CD14-positive monocyte (primary cell): ENCODE measurements at regions not wholly inside any gene's neighbourhood (a gene's known extent, or its start where the extent isn't known, plus 50 kb on each side); places are given as distances from the start of the nearest gene placed in this dataset.
"Not testable (repeated sequence)": the region's sequence is repeated elsewhere in the genome, so short reads cannot be mapped to it uniquely, and the experiment has no call there.

Experiments
- DNase-seq, 3 donors: peaks; one replicate each; pipeline ENCODE4 v3.0.0-alpha.2; 2011 to 2022
- H2AFZ ChIP-seq: 2 replicates; pipeline ENCODE4 v1.6.0; 2012; ENCODE audit warnings: mild to moderate bottlenecking, low read depth, low read length, inconsistent platforms; ENCODE audit not compliant: insufficient read depth, poor library complexity, severe bottlenecking
- H3K27ac ChIP-seq, 2 donors: 1 replicate in 1 of 2; 2 replicates in 1 of 2; pipeline ENCODE4 v1.5.1; 2012 to 2013; ENCODE audit warnings: low read length in 2 of 2, control low read depth in 1 of 2, inconsistent platforms in 1 of 2, low read depth in 1 of 2, mild to moderate bottlenecking in 1 of 2
- H3K27me3 ChIP-seq, 2 donors: one replicate each; pipeline versions ENCODE4 v1.6.0 to v1.6.1; 2011 to 2013; ENCODE audit warnings: low read length in 2 of 2; ENCODE audit not compliant: control insufficient read depth in 2 of 2, insufficient read depth in 2 of 2
- H3K36me3 ChIP-seq, 2 donors: replicated peaks in 1 of 2; 1 replicate in 1 of 2; 2 replicates in 1 of 2; pipeline versions ENCODE4 v1.5.1 to v1.6.1; 2012 to 2013; ENCODE audit warnings: low read length in 2 of 2, control low read depth in 1 of 2, inconsistent platforms in 1 of 2, mild to moderate bottlenecking in 1 of 2; ENCODE audit not compliant: insufficient read depth in 2 of 2, control insufficient read depth in 1 of 2
- H3K4me1 ChIP-seq, 2 donors: 1 replicate in 1 of 2; 2 replicates in 1 of 2; pipeline versions ENCODE4 v1.5.1 to v1.6.1; 2012 to 2013; ENCODE audit warnings: low read length in 2 of 2, control low read depth in 1 of 2, inconsistent platforms in 1 of 2, mild to moderate bottlenecking in 1 of 2, moderate library complexity in 1 of 2; ENCODE audit not compliant: insufficient read depth in 2 of 2, control insufficient read depth in 1 of 2
- H3K4me2 ChIP-seq: replicated peaks from 2 replicates; pipeline ENCODE3; 2012; ENCODE audit warnings: low read length, moderate library complexity, mild to moderate bottlenecking; ENCODE audit not compliant: poor library complexity, severe bottlenecking; ENCODE audit errors: extremely low read depth
- H3K4me3 ChIP-seq, 3 experiments: fragments of 200-600 bp in 1 of 3; sonication (generic) in 1 of 3; replicated peaks in 1 of 3; 1 replicate in 2 of 3; 2 replicates in 1 of 3; pipeline ENCODE4 v1.5.1; 2011 to 2013; ENCODE audit warnings: low read length in 3 of 3, mild to moderate bottlenecking in 3 of 3, control low read depth in 2 of 3, low read depth in 2 of 3, inconsistent platforms in 1 of 3, moderate library complexity in 1 of 3
- H3K79me2 ChIP-seq: 2 replicates; pipeline ENCODE4 v1.6.0; 2012; ENCODE audit warnings: mild to moderate bottlenecking, control low read depth, inconsistent platforms, low read length, moderate library complexity; ENCODE audit not compliant: insufficient read depth
- H3K9ac ChIP-seq: 2 replicates; pipeline ENCODE4 v1.6.0; 2017; ENCODE audit warnings: low read length, mild to moderate bottlenecking; ENCODE audit not compliant: insufficient read depth, poor library complexity, severe bottlenecking
- H3K9me3 ChIP-seq, 2 donors: replicated peaks in 1 of 2; 1 replicate in 1 of 2; 2 replicates in 1 of 2; pipeline versions ENCODE4 v1.5.1 to v1.6.1; 2012 to 2013; ENCODE audit warnings: low read length in 2 of 2, control low read depth in 1 of 2; ENCODE audit not compliant: control insufficient read depth in 1 of 2, insufficient read depth in 1 of 2
- H4K20me1 ChIP-seq: 2 replicates; pipeline ENCODE4 v1.6.0; 2012; ENCODE audit warnings: mild to moderate bottlenecking, low read length, control low read depth, moderate library complexity; ENCODE audit not compliant: insufficient read depth
- H3K27ac Mint-ChIP-seq, 7 donors: one replicate each; pipeline ENCODE4 v1.8.0; 2020; ENCODE audit warnings: mild to moderate bottlenecking in 7 of 7, mixed read lengths in 7 of 7, moderate library complexity in 6 of 7, inconsistent platforms in 2 of 7
- H3K27me3 Mint-ChIP-seq, 3 donors: one replicate each; pipeline ENCODE4 v1.8.0; 2021 to 2022; ENCODE audit warnings: low read depth in 3 of 3, mild to moderate bottlenecking in 3 of 3, mixed read lengths in 3 of 3, moderate library complexity in 3 of 3, inconsistent platforms in 1 of 3
- H3K36me3 Mint-ChIP-seq, 2 donors: one replicate each; pipeline ENCODE4 v1.8.0; 2020; ENCODE audit warnings: mixed read lengths in 2 of 2, inconsistent platforms in 1 of 2, mild to moderate bottlenecking in 1 of 2
- H3K4me1 Mint-ChIP-seq: one replicate; pipeline ENCODE4 v1.8.0; 2020; ENCODE audit warnings: mild to moderate bottlenecking, mixed read lengths
- H3K4me3 Mint-ChIP-seq, 2 donors: one replicate each; pipeline ENCODE4 v1.8.0; 2020; ENCODE audit warnings: mild to moderate bottlenecking in 2 of 2, mixed read lengths in 2 of 2, moderate library complexity in 1 of 2
- H3K9me3 Mint-ChIP-seq, 7 donors: one replicate each; pipeline ENCODE4 v1.8.0; 2020 to 2022; ENCODE audit warnings: mixed read lengths in 7 of 7, mild to moderate bottlenecking in 6 of 7, moderate library complexity in 6 of 7, inconsistent platforms in 2 of 7
- WGBS: methylation state at CpG from one replicate; pipeline ENCODE4 v1.1.5; 2013; ENCODE audit warnings: missing lambda C conversion rate; ENCODE audit not compliant: insufficient coverage; 5-methylcytosine and 5-hydroxymethylcytosine counted together
- intact Hi-C, 2 donors: fragments of 100-400 bp; cut with micrococcal nuclease; formaldehyde crosslinking; loops; one replicate each; pipeline versions ENCODE4 v1.15.0 to v1.15.1; 2023
- TF ChIP-seq, protein P1 (sequence below): fragments of 200-600 bp; IDR thresholded peaks from one replicate; pipeline ENCODE4 v1.8.0; 2022; ENCODE audit warnings: antibody characterized with exemption, mild to moderate bottlenecking

DNA sequence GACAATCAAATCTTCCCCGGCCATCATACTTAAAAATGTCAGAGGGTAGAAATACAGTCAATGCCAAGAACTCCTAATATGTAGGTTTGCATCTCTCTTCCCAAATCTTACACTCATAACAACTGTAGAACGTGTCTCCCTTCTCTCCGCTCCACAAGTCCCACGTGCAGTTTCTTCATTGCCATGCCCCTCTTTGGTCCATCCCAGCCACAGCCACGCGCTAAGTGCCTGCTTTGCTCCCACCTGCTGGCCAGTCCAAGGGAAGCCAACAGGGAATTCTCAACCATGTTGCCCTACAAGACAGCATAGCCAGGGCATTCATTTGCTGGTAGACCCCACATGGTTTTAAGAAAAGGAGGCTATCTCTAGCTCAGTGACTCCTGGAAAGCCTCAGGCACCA, 420.6 kb upstream of the ISX start:
- DNase-seq: no peak
- 56% methylated on average over 5 of the region's 6 CpGs for WGBS
- no peak overlapping the region for H2AFZ ChIP-seq
- H3K36me3 ChIP-seq: no peaks in the 10 kb centered on the region
- H3K4me2 ChIP-seq: no peak overlapping the region
- TF ChIP-seq, protein P1, sequence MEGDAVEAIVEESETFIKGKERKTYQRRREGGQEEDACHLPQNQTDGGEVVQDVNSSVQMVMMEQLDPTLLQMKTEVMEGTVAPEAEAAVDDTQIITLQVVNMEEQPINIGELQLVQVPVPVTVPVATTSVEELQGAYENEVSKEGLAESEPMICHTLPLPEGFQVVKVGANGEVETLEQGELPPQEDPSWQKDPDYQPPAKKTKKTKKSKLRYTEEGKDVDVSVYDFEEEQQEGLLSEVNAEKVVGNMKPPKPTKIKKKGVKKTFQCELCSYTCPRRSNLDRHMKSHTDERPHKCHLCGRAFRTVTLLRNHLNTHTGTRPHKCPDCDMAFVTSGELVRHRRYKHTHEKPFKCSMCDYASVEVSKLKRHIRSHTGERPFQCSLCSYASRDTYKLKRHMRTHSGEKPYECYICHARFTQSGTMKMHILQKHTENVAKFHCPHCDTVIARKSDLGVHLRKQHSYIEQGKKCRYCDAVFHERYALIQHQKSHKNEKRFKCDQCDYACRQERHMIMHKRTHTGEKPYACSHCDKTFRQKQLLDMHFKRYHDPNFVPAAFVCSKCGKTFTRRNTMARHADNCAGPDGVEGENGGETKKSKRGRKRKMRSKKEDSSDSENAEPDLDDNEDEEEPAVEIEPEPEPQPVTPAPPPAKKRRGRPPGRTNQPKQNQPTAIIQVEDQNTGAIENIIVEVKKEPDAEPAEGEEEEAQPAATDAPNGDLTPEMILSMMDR: no peak
- no peaks in the 10 kb centered on the region for H3K27me3 ChIP-seq
- no peak overlapping the region for H3K27ac ChIP-seq
- no peaks in the 10 kb centered on the region for H3K4me1 ChIP-seq
- peaks cover 0 to 7% (median 1%) of the 10 kb centered on the region in 7 donors for H3K9me3 Mint-ChIP-seq
- no peaks in the 10 kb centered on the region for H3K9me3 ChIP-seq
- H3K36me3 Mint-ChIP-seq: no peaks in the 10 kb centered on the region
- no peak overlapping the region for H3K4me3 ChIP-seq
- no peak overlapping the region for H3K4me3 Mint-ChIP-seq
- no peak overlapping the region for H3K9ac ChIP-seq
- H3K27ac Mint-ChIP-seq: no peak overlapping the region
- H3K27me3 Mint-ChIP-seq: peaks cover 0 to 2% (median 0%) of the 10 kb centered on the region in 3 donors
- H3K4me1 Mint-ChIP-seq: no peaks in the 10 kb centered on the region
- intact Hi-C loops: no loop called here
- H3K79me2 ChIP-seq: no peaks in the 10 kb centered on the region
- H4K20me1 ChIP-seq: no peaks in the 10 kb centered on the region

DNA sequence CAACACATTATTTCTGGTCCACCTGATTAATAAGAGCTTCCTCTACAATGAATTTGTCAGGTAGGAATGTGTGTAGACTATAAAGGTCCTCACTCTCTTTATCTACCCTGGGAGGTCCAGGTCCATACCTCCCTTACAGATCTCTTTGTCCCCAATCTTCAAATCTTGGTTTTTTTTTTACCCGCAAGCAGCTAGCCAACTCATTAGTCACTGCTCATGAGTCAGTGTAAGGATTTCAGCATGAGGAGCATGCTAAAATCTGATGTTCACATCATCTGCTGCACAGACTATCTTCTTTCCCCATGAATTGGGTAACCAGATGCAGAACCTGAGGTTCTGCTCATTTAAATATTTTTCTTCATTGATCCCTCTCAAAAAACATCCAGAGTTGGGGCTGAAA, 397.0 kb upstream of the ISX start:
- H3K4me3 ChIP-seq: no peak overlapping the region
- Mint-ChIP-seq H3K36me3 (no peaks in the 10 kb centered on the region), H3K4me3 (no peak overlapping the region), H3K4me1 (no peaks in the 10 kb centered on the region), H3K9me3 (peaks cover 0 to 12% (median 2%) of the 10 kb centered on the region in 7 donors), H3K27me3 (no peaks in the 10 kb centered on the region), H3K27ac (no peak overlapping the region)
- H4K20me1 ChIP-seq: no peaks in the 10 kb centered on the region
- H3K9me3 ChIP-seq: peaks cover 0 to 2% of the 10 kb centered on the region in 2 donors
- DNase-seq: no peak
- H3K36me3 ChIP-seq: no peaks in the 10 kb centered on the region
- H3K79me2 ChIP-seq: no peaks in the 10 kb centered on the region
- H3K9ac ChIP-seq: no peak overlapping the region
- no peaks in the 10 kb centered on the region for H3K27me3 ChIP-seq
- no peak overlapping the region for H2AFZ ChIP-seq
- no CpG with 5 or more reads among the region's 1 CpG for WGBS
- no peaks in the 10 kb centered on the region for H3K4me1 ChIP-seq
- no peak overlapping the region for H3K4me2 ChIP-seq
- H3K27ac ChIP-seq: no peak overlapping the region
- intact Hi-C loops: no loop called here
- TF ChIP-seq, protein P1: no peak

DNA sequence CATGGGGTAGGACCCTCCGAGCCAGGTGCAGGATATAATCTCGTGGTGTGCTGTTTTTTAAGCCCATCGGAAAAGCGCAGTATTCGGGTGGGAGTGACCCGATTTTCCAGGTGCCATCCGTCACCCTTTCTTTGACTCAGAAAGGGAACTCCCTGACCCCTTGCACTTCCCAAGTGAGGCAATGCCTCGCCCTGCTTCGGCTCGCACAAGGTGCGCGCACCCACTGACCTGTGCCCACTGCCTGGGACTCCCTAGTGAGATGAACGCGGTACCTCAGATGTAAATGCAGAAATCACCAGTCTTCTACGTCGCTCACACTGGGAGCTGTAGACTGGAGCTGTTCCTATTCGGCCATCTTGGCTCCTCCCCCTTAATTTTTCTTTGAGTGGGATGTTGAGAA, 382.9 kb upstream of the ISX start:
- H3K4me1 Mint-ChIP-seq, intact Hi-C loops, H3K9me3 ChIP-seq, H3K27me3 ChIP-seq, H3K4me2 ChIP-seq, H3K27me3 Mint-ChIP-seq, H2AFZ ChIP-seq, H3K9ac ChIP-seq, H3K4me1 ChIP-seq, H3K27ac ChIP-seq, DNase-seq, H3K4me3 ChIP-seq, H3K36me3 Mint-ChIP-seq, H4K20me1 ChIP-seq, H3K79me2 ChIP-seq, H3K36me3 ChIP-seq, H3K4me3 Mint-ChIP-seq, H3K27ac Mint-ChIP-seq: not testable (repeated sequence)
- 93% methylated on average over 12 of the region's 17 CpGs for WGBS
- peaks cover 0 to 12% (median 6%) of the 10 kb centered on the region in 7 donors for H3K9me3 Mint-ChIP-seq
